AML-193 (cell line): ENCODE measurements at regions not wholly inside any gene's neighbourhood (a gene's known extent, or its start where the extent isn't known, plus 50 kb on each side); places are given as distances from the start of the nearest gene placed in this dataset.

Experiments
- DNase-seq, 2 experiments: peaks; one replicate each; lab custom pipeline; 2025; lab: John Stamatoyannopoulos, UW

DNA sequence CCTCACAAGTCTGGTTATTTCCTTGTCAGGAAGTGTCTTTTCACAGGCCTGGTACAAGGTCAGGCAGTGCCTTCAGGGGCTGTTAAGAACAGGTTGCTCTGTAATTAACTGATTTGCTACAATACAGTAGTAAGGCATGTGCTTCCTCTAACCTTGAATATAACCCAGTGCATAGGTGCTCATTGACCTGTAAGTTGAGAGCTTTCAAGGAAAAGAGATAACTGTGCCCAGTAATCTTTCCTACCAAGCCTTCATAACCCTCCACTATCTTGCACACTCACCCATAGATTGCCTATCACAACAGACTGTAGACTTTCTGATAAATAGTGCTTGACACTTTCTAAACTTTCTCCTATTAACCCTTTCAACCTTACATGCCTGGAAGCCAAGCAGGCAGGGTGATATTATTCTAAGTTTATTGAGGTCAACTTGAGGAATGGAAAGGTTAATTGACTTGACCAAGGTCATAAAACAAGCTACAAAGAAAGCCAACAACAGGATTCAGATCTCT lies 148.1 kb downstream of the PPARGC1A start:
- no peak for DNase-seq

DNA sequence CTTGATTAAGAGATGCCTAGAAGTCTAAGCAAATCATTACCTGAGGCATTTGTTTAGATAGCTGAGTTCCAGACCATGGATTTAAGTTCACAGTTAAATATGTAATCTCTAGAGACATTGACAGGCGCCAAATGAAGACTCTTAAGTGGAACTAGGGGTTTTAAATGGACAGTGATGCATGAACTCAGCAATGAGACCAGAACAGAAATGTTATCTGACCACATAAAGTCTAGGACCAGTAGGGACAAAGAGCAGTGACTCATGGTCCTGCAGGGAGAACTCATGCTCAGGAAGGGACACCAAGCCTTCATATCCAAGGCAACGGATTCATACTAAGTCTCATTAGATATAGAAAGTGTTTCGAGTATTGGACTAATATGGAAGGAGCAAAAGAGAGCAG lies 152.3 kb downstream of the PPARGC1A start:
- no peak for DNase-seq

DNA sequence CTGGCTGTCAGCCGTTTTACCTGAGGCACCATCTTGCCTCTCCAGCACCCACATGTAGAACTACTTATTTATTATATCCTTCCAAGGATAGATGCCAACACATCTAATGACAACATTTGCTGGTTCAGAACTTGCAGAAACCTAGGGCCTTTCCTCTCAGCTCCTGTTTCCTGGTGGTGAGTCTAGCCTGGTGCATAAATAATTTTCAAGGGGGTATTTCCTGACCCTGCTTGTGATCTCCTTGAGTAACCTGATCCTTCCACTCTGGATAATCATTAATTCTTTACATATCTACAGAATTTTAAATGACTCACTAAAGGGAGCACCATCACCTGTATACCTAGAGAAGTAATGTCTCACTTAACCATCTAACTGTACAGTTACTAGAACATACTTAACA lies 153.4 kb downstream of the PPARGC1A start:
- no peak for DNase-seq

DNA sequence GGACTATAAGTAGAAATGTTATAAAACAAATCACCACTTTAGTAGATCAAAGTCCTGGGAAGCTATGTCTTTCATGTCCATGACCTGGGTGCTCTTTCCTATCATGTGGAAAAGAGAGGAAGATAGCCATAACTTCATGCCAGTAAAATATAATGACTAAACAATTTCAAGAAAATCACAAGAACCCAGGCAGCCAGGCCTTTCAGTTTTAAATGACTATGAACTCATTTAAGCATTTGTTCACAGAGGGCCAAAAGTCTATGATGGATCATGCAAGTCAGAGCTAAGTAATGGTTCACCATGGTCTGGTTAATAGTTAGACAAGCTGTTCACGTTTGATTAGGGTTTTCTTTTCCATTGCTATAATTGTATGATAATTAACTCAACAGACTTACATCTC lies 155.8 kb downstream of the PPARGC1A start:
- DNase-seq = no peak

DNA sequence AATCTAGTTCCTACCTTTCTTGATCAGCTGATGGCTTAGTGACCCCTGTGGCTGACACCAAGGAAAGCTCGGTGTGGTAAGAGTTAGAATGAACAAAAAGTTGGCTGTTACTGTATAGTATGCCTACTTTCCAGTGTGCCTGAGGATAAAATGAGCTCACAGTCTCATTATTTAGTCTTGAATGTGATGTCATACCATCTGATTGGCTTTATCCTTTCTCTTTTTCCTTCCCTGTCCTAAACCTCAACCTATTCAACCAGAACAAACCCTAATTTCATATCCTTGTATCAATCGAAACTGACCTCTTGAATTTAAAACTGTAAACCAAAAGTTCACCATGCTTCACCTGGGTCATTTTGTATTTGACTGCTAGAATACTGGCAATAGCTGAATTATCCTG lies 156.4 kb downstream of the PPARGC1A start:
- DNase-seq = no peak

DNA sequence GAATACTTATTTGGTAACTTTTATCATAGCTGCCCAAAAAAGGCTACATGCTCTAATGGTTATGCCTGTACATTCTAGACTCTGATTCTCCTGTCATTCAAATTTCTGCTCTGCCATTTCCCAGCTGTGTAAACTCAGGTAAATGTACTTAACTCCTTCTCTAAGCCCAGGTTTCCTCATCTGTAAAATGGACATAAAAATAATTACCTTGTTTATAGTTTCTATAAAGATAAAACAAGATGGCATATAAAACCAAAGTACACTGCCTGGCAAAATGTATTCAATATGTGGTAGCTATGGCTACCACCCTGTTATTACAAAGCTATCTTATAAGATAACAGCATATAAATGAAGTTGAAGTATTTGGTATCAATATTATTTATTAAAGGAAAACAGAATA lies 158.8 kb downstream of the PPARGC1A start:
- no peak for DNase-seq

DNA sequence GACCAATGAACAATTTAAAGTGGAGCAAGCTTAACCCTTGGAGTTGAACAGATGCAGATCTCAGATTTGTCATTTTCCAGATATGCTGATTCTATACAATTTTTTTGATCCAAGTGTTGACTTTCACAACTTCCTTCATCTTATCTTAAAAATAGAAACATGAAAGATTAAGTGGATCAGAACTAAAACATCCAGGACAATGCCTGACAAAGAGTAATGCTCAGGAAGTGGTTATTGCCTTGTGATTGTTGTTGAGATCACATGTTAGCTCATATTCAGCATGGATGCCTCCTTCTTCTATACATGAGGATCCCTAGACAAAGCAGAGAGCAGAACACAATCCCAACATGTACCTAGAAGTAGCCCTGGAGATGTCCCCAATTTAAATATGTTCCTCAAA lies 160.9 kb downstream of the PPARGC1A start:
- DNase-seq = no peak

DNA sequence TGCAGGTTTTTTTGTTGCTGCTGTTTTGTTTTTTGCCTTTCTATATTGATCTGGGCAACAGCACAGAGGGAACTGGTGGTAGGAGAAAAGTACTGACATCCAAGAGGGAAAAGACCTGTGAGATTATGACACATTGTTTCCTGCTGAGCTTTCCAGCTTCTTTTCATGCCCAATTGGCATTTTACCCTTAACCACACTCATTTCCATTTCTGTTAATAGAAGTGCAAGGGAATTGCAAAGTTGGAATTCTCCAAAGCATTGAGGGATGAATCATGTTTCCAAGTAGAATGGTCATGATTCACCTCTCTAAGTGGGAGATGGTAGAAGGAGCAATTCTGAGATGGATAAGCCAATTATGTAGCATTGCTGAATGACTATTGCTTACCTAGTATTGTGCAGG lies 161.5 kb downstream of the PPARGC1A start:
- DNase-seq = no peak

DNA sequence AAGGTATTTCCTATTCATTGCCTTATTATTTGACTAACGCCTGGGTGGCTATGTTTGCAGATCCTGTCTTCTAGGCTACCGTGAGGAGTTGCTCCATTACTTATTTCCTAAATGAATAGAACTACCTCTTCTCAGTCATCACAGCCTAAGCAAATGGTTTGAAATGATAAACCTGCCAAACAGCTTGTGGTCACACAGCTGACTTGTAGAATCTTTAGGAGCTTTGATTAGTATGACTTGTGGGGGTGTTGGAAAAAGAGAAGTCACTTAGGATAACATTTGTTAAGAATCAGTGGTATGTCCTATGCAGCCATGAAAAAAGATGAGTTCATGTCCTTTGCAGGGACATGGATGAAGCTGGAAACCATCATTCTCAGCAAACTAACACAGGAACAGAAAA lies 169.3 kb downstream of the PPARGC1A start:
- no peak for DNase-seq

DNA sequence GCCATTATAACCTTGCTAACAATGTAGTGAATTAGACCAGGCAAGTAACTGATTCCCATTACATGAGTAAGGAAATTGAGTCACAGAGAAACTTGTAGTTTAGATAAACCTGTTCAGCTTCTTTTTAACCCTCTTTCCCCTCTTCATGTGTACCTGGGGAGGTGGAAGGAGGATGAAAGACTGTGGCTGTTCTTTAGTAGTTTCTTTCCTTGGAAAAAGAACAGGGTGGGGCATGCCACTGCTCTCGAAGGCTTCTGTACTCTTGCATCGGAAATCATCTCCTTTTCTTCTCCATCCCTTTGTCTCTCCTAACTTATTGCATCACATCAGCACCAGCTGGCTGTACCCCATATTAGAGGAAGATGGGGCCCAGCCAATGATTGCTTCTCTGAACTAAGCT lies 171.4 kb downstream of the PPARGC1A start:
- DNase-seq = no peak

DNA sequence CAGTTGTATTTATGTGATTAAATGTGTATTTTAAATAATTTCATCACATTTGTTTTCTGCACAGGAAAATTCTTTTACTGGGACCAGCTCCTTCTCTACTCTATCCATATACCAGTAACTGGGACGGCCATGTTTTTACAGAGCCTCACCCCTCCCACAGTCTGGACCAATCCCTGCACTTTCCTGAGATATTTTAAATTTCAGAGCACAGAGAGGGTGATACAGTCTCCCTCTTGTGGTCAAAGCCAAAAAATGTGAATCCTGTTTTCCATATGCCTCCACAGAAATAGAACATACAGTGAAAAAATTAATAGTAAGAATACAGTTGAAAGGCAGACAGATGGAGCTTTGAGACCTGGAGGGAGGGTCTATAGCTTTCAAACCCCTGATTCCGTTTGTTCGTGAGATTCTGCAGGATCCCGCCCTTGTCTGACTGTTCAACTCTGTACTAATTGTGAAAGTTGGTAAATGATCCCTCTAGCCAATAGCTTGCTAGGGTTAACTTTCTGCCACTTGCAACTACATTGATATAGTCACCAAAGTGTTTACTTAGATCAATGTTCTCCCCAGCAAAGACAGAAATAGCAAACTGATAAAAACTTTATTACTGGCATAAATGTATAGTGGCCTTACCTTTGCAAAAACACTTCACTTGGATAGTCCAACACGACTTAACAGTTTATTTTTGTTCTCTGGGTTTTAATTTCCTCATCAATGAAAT lies 172.2 kb downstream of the PPARGC1A start:
- peak; percentile 23 to 31 for DNase-seq

DNA sequence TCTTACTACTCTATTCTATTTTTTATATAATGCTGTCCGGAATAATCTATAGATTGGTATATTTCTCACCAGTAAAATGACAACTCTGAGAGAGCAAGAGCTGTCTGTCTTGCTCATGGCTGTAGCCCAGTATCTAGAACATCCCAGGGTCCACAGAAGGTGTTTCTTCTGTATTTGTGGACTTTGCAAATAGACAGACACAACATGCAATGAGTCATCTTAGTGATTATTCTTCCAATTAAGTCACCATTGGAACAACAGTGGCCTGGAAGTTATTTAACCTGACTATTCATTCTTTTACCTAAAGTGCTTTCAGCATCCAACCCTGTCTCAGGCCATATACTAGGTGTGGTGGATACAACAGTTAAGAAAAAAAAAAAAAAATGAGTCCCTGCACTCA lies 179.5 kb downstream of the PPARGC1A start:
- DNase-seq = no peak

DNA sequence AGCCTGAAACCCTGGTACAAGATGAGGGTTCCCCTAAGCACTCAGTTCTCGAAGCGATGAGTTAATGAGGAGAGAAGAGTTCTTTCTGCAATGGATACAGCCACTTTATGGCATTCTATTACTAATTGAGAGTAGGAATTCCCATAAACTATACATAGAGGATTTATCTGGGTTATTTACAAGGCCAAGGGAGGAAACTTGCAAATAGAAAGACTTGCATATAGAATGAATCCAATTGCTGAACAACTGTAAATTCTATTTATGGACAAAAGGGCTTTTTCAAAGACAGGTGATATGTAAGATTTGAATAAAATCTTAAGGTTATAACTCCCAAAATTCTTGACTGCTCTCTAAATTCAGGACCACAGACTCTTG lies 182.2 kb downstream of the PPARGC1A start:
- no peak for DNase-seq

DNA sequence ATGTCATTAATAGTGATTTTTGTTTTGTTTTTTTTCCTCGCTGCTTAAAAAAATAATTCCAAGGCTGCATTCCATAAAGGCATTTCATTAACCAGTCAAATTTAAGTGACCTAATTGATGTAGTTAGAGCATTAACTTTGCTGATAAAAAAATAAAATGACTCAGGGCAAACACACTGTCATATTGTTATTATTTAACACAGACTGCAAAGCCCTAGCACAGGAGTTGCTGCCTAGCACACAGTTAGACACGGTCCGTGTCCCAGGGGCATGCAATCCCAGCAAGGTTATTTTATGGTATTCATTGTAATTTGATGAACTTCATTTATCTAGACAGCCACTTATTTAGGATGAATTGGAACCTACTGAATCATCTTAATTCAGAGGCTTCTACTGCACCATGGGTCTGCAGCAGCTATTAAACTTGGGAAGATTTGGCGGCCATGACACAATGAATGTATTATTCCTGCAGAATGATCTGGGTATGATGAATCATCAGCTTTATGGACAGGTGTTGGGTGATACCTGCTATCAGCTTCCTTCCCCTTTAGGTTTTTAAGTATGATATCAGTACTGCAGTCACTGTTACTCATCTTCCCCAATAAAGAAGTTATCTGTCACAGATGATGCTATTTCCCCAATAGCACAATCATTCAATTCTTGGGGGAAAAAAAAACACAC lies 182.7 kb downstream of the PPARGC1A start:
- no peak for DNase-seq

DNA sequence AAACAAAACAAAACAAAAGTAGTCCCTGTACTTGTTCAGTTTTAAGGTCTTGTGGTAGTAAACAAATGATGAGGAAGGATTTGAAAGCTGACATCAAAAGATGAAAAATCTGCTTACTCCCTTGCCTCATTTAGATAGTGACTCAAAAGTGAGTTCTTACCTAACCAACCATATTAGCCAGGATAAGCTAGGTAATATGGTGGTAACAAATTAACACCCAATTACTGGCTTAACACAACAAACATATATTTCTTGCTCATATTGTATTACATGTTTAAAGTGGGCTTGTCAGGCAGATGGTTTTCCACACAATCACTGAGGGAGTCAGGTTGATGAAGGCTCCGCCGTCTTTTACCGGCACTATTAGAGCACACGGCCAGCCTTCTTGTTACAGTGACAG lies 189.7 kb downstream of the PPARGC1A start:
- no peak for DNase-seq

DNA sequence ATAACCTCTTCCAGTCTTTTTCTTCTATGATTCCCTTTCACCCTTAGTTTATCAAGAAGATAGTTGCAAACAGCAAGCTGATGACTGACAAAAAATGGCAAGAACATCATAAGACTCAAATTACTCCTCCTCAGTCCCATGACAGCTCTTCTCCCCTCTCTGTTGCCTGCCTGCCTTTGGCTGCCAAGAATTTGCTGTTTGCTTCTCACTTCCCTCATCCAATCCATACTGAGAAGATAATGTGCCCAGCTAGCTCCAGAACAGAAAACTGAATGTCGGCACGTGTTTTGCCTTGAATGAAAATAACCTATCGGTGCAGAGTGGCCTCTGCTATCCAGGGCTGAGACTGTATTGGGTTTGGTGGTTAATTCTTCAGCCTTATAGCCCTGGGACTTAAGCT lies 192.1 kb downstream of the PPARGC1A start:
- DNase-seq = no peak

DNA sequence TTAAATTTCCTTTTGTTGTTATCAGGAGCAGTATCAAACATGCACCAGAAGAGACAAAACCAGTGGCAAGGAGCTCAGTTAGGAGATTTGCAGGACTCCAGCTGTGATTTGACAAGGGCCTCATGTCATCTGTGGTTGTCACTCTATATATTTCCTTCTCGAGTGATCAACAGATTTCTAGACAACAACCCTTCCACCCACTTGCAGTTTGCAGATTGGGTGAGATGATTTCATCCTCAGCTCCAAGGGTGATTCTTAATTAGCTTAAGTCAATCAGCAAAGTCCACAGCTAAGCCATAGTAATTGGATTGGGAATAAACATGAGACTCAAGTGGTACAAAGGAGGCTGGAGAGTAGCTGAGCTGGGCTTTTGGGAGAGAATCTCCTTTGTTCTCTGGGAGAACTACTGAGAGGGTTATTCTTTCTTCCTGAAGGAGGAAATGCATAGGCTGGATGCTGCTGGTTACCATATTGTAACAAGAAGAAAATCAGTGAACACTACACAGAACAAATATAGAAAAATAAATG lies 192.8 kb downstream of the PPARGC1A start:
- no peak for DNase-seq

DNA sequence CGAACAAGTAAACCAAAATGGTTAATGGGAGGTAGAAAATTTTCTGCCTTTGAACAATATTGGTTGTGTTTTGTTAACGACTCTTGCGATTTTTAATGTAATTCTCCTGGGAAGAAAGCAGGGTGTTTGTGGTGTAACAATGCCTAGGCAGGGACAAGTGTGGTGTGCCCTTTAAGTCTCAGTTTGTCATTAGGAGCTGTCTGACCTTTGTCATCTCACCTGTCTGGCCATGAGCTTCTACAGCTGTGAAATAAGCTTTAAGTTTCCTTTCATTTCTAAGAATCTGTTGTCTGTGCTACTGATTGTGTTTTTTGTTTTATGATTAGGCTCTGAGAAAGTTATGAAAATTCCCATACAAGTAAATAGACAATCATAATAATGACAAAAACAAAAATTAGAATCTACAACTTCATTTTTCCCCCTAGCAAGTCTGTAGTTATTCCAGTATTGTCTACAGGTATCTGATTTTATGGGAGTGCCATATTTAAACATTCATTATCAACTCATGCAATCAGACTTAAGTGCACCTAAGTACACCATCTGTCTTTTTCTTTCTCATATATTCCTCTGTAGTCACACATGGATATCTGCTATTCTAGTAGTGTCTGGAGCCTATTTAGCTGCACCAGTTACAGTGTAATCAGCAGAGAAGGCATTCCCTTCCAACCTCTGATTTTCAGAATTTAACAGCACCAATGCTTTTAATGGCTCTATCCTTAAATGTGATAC lies 203.5 kb downstream of the PPARGC1A start:
- no peak for DNase-seq

DNA sequence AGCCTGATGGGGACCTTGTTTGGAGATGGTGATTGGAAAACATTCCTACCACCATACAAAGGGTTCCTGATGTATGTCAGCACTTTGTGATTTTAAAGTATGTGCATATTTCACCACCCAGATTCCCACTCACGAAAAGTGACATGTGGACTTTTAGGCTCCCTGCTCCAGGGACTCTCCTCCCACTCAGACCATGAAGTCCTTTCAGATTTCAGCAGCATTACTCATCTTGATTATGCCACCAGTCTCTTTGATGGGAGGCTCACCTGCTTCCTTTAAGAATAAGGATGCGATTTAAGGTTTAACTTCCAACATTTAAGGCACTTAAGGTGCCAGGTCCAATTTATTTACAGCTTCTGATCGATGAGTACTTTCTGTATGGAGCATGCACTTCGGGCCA lies 204.4 kb downstream of the PPARGC1A start:
- no peak for DNase-seq

DNA sequence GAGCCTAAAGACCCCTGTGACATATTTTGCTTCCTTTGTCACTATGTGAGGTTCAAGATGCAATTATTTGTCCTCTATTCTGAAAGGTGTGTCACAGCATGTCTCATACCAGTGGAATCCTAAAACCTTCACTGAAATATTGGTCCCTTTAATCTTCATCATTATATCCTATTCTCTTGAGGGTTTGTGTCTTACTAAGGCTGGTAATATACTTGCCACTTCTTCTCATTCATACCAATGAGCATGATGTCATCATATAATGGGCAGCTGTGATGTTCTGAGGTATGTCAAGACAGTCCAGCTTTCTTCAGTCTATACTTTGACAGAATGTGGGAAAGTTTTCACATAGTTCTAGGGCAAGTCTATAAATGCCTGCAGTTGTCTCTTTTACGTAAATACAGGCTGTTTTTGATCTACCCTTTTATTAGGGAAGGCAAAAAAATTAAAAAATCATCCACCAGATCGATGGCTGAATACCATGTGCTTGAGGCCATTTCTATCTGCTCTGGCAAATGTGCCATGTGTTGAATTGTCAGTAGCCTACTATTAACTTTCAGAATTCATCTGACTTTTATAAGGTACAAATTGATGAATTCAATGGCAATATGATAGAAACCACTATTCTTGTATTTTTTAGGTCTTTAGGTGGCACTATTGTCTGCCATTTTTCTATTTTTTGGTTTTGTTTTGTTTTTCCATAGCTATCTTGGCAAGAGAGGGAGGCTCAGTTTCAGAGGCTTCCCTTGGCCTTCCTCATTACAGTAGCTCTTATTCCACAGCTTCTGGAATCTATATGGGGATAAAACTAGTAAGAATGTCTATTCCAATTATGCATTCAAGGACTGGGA lies 209.0 kb downstream of the PPARGC1A start:
- DNase-seq = no peak

DNA sequence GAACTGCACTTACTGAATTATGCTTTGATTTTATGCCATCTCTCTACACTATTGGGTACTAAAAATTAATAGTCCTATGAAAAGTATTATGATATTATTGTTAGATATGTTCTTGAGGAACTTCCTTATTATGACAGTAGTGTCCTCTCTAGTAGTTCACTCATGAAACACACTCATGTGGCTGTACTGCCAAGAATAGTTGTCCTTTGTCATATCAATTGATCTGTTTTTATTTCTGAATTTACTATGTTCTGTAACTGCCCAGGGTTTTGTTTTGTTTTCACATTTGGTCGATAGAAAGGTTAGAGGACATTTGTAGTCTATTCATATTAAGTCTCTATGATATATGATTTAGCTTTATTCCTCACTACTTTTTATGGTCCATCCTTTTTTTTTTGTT lies 215.2 kb downstream of the PPARGC1A start:
- no peak for DNase-seq

DNA sequence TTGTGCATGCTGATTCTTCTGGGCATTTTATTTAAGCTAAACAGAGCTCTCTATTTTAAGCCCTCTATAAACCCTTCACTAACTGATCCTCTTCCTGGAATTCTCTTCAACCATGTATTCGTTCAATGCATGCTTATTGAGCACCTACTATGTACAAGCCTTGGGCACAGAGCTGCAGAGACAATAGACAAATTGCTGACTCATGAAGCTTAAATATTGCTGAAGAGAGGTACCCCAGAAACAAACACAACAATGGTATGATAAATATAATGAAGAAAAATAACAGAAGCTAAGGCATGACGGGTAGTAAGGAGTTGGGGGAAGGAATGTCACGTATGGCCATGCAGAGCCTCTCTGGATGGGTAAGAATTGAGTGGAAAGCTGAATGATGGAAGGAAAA lies 222.2 kb downstream of the PPARGC1A start:
- DNase-seq = no peak
